ENCODE measurements at regions not wholly inside any gene's neighbourhood (a gene's known extent, or its start where the extent isn't known, plus 50 kb on each side); places are given as distances from the start of the nearest gene placed in this dataset.

DNA sequence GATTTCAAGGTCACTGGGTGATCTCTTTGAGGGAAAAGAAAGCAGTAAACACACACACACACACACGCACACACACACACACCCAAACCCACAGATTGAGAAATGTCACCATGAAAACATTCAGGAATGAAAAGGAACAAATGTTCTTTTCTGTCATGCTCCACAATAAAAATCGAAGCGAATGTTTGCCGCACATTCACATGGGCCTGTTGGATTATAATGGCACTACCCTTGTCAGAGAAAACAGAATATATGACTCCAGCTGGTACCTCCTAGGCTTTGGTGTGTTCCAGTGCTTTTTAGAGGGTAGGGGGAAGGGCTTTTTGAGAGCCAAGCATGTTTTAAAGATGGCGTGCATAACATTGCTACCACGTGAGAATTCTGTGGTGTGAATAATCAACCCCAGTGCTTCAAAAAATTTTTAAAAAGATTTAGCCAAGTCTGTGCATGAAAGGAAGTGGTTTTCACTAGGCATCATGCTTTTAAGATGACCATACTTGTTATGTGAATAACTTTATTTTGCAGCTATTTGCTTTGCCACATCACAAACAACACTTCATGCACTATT lies 120.8 kb upstream of the ZNF608 start:
- Histone ChIP-seq H4K20me1 (replicated peaks; ENCODE audit: control insufficient read depth, extremely low read depth, insufficient read depth, low read length) (no peaks in the 10 kb centered on the region), H3K27ac (ENCODE audit: insufficient read depth, low read depth, low read length) (no peak overlapping the region), H2AFZ (ENCODE audit: low read depth, low read length) (no peak overlapping the region), H3K4me3 (replicated peaks in 1 of 3; ENCODE audit: insufficient read depth in 1 of 3, low read depth in 1 of 3, low read length in 3 of 3) (no peak overlapping the region), H3K4me2 (ENCODE audit: insufficient read depth, low read length) (no peak overlapping the region), H3K36me3 (ENCODE audit: control insufficient read depth in 2 of 2, extremely low read depth in 1 of 2, insufficient read depth in 2 of 2, low read length in 2 of 2) (no peaks in the 10 kb centered on the region), H3K9ac (replicated peaks; ENCODE audit: extremely low read depth, insufficient read depth, low read length) (no peak overlapping the region), H3K9me3 (replicated peaks; ENCODE audit: control insufficient read depth, insufficient read depth, low read length) (no peaks in the 10 kb centered on the region), H3K9me1 (replicated peaks; ENCODE audit: control insufficient read depth, extremely low read depth, insufficient read depth, low read length) (no peaks in the 10 kb centered on the region), H3K79me2 (ENCODE audit: control insufficient read depth, insufficient read depth, low read length) (no peaks in the 10 kb centered on the region), H3K4me1 (ENCODE audit: control insufficient read depth, extremely low read depth, insufficient read depth, low read length) (peaks cover 2% of the 10 kb centered on the region), H3K27me3 (ENCODE audit: control insufficient read depth in 2 of 2, insufficient read depth in 2 of 2, low read length in 2 of 2) (no peaks in the 10 kb centered on the region)
- peak; percentile 18 for FAIRE-seq
- CTCF ChIA-PET = interaction anchor here (1.1 to 1.4 kb wide), 2 partner anchors 9 to 10 kb away, joined by 3 read pairs; no protein-coding TSS in a partner anchor
- no peak for DNase-seq (ENCODE audit: low read depth, low spot score)
- intact Hi-C loops (cut with micrococcal nuclease) (no loop called here), dilution Hi-C loops (cut with MboI; ENCODE audit: extremely low pct_ligation_motif_present, low sequenced_read_pairs) (no loop called here)
- POLR2A ChIA-PET = no interaction called here
- TF ChIP-seq POLR2A (IDR thresholded peaks at IDR 0.05; ENCODE audit: low read depth, low read length) (no peak), MYC (IDR thresholded peaks at IDR 0.05; ENCODE audit: low read depth, low read length) (no peak), FOS (IDR thresholded peaks at IDR 0.05; ENCODE audit: borderline replicate concordance, insufficient read depth, low read length) (no peak), CTCF (IDR thresholded peaks at IDR 0.05; ENCODE audit: extremely low read depth in 1 of 2, insufficient read depth in 1 of 2, low read depth in 1 of 2, low read length in 2 of 2) (no peak), JUN (IDR thresholded peaks at IDR 0.05; ENCODE audit: borderline replicate concordance, insufficient read depth, insufficient read length, low read depth) (no peak), GATA2 (IDR thresholded peaks at IDR 0.05; ENCODE audit: insufficient read depth, insufficient read length, low read depth, low read length) (no peak), POLR2AphosphoS5 (IDR thresholded peaks at IDR 0.05; ENCODE audit: insufficient read depth, low read depth, low read length) (no peak), EZH2 (IDR thresholded peaks at IDR 0.05; ENCODE audit: borderline replicate concordance, low read depth, low read length, severe bottlenecking) (no peak)
- TF ChIP-seq, protein P1, sequence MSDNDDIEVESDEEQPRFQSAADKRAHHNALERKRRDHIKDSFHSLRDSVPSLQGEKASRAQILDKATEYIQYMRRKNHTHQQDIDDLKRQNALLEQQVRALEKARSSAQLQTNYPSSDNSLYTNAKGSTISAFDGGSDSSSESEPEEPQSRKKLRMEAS (IDR thresholded peaks at IDR 0.05; ENCODE audit: insufficient read depth, insufficient read length) = no peak
- BruUV-seq (replicated peaks) = no TSS peak

Data from endothelial cell of umbilical vein (primary cell).